IMR-90 (cell line): ENCODE measurements at regions not wholly inside any gene's neighbourhood (a gene's known extent, or its start where the extent isn't known, plus 50 kb on each side); places are given as distances from the start of the nearest gene placed in this dataset.

Source experiments
- ATAC-seq: fragments of 200-7000 bp; cut with Tn5 transposase; 2 replicates; pipeline ENCODE4 v1.9.1; 2020; ENCODE audit warnings: low read depth, mild to moderate bottlenecking, moderate library complexity
- BruUV-seq: library from RNA; stranded (reverse); fragments of 400-500 nt; replicated peaks from 2 replicates; lab custom pipeline; 2021; lab: Mats Ljungman, UMichigan
- CTCF ChIA-PET: fragments of 300-600 bp; formaldehyde crosslinking; extraction: SDS; loops from one replicate; lab custom pipeline; 2021; ENCODE audit warnings: antibody characterized with exemption; lab: Yijun Ruan, JAX
- POLR2A ChIA-PET: fragments of 300-600 bp; sonication (Branson Sonifier 250); formaldehyde crosslinking; loops from one replicate; lab custom pipeline; 2022; ENCODE audit warnings: antibody characterized with exemption; ENCODE audit not compliant: unreplicated experiment; lab: Charles Lee
- DNase-seq: peaks from one replicate; pipeline ENCODE4 v3.0.0; 2013
- H2AFZ ChIP-seq: replicated peaks from 2 replicates; pipeline ENCODE3; 2013; ENCODE audit warnings: low read length, mild to moderate bottlenecking; ENCODE audit not compliant: poor library complexity
- H2AK5ac ChIP-seq: 2 replicates; pipeline ENCODE4 v1.6.1; 2013; ENCODE audit warnings: low read depth, low read length, inconsistent platforms
- H2AK9ac ChIP-seq: replicated peaks from 2 replicates; pipeline ENCODE3; 2013; ENCODE audit warnings: mild to moderate bottlenecking, low read depth, low read length, moderate library complexity; ENCODE audit not compliant: poor library complexity
- H2BK120ac ChIP-seq: 2 replicates; pipeline ENCODE4 v1.6.1; 2013; ENCODE audit warnings: low read depth, low read length, inconsistent platforms
- H2BK15ac ChIP-seq: 3 replicates; pipeline ENCODE4 v1.6.1; 2013; ENCODE audit warnings: low read depth, low read length, inconsistent platforms
- H2BK20ac ChIP-seq: 2 replicates; pipeline ENCODE4 v1.6.1; 2013; ENCODE audit warnings: low read depth, mild to moderate bottlenecking, inconsistent platforms, low read length, moderate library complexity
- H2BK5ac ChIP-seq: 2 replicates; pipeline ENCODE4 v1.6.1; 2013; ENCODE audit warnings: mild to moderate bottlenecking, low read depth, low read length, inconsistent platforms; ENCODE audit not compliant: poor library complexity, severe bottlenecking
- H3K14ac ChIP-seq: replicated peaks from 2 replicates; pipeline ENCODE4 v1.6.1; 2013; ENCODE audit warnings: low read depth, low read length, inconsistent platforms
- H3K18ac ChIP-seq: 2 replicates; pipeline ENCODE4 v1.6.1; 2013; ENCODE audit warnings: low read depth, low read length, control low read depth
- H3K23ac ChIP-seq: 2 replicates; pipeline ENCODE4 v1.6.1; 2013; ENCODE audit warnings: low read depth, low read length, inconsistent platforms
- H3K27ac ChIP-seq: 2 replicates; pipeline ENCODE4 v1.5.1; 2013; ENCODE audit warnings: mild to moderate bottlenecking, control low read depth, low read length; ENCODE audit not compliant: insufficient read depth
- H3K27me3 ChIP-seq: 2 replicates; pipeline ENCODE4 v1.6.1; 2013; ENCODE audit warnings: low read length; ENCODE audit not compliant: control insufficient read depth, insufficient read depth
- H3K36me3 ChIP-seq: 2 replicates; pipeline ENCODE4 v1.6.1; 2013; ENCODE audit warnings: low read length, mixed read lengths; ENCODE audit not compliant: control insufficient read depth, insufficient read depth
- H3K4ac ChIP-seq: 2 replicates; pipeline ENCODE4 v1.6.1; 2013; ENCODE audit warnings: low read depth, low read length, inconsistent platforms
- H3K4me1 ChIP-seq: 2 replicates; pipeline ENCODE4 v1.6.1; 2013; ENCODE audit warnings: low read length, mixed read lengths; ENCODE audit not compliant: control insufficient read depth, insufficient read depth
- H3K4me2 ChIP-seq: 2 replicates; pipeline ENCODE4 v1.6.1; 2013; ENCODE audit warnings: low read depth, mild to moderate bottlenecking, control low read depth, low read length, moderate library complexity
- H3K4me3 ChIP-seq: 2 replicates; pipeline ENCODE4 v1.5.1; 2013; ENCODE audit warnings: low read depth, mild to moderate bottlenecking, control low read depth, low read length, moderate library complexity; ENCODE audit not compliant: insufficient read depth
- H3K56ac ChIP-seq: 2 replicates; pipeline ENCODE4 v1.6.1; 2013; ENCODE audit warnings: low read length, inconsistent platforms; ENCODE audit not compliant: insufficient read depth; ENCODE audit errors: extremely low read depth
- H3K79me1 ChIP-seq, 2 experiments: 2 replicates each; pipeline ENCODE4 v1.6.1; 2013; ENCODE audit warnings: low read length in 2 of 2, inconsistent platforms in 1 of 2, low read depth in 1 of 2
- H3K9ac ChIP-seq: 2 replicates; pipeline ENCODE4 v1.6.1; 2013; ENCODE audit warnings: low read depth, low read length, control low read depth
- H3K9me1 ChIP-seq: 2 replicates; pipeline ENCODE4 v1.6.1; 2013; ENCODE audit warnings: low read length, inconsistent platforms; ENCODE audit not compliant: insufficient read depth
- H3K9me3 ChIP-seq: 2 replicates; pipeline ENCODE4 v1.6.1; 2013; ENCODE audit warnings: low read length; ENCODE audit not compliant: control insufficient read depth, insufficient read depth
- H4K20me1 ChIP-seq: 2 replicates; pipeline ENCODE4 v1.6.1; 2013; ENCODE audit warnings: low read length, inconsistent platforms; ENCODE audit not compliant: insufficient read depth
- H4K5ac ChIP-seq: 2 replicates; pipeline ENCODE4 v1.6.1; 2013; ENCODE audit warnings: mild to moderate bottlenecking, low read depth, low read length, control low read depth
- H4K8ac ChIP-seq, 2 experiments: 2 replicates each; pipeline ENCODE4 v1.6.1; 2013; ENCODE audit warnings: low read depth in 2 of 2, low read length in 2 of 2, control low read depth in 1 of 2, inconsistent platforms in 1 of 2
- H4K91ac ChIP-seq: 2 replicates; pipeline ENCODE4 v1.6.1; 2013; ENCODE audit warnings: low read depth, low read length, inconsistent platforms; ENCODE audit not compliant: insufficient read depth
- BHLHE40 ChIP-seq: fragments of 150-350 bp; IDR thresholded peaks from 2 replicates; pipeline ENCODE4 v1.6.1; 2016; ENCODE audit warnings: mild to moderate bottlenecking, low read depth, low read length
- CEBPB ChIP-seq: IDR thresholded peaks from 2 replicates; pipeline ENCODE4 v1.6.1; 2012; ENCODE audit warnings: low read depth, low read length, improper control_type of control experiment
- CHD1 ChIP-seq: IDR thresholded peaks from 2 replicates; pipeline ENCODE4 v1.6.1; 2012; ENCODE audit warnings: low read depth, low read length, improper control_type of control experiment
- MAZ ChIP-seq: IDR thresholded peaks from 2 replicates; pipeline ENCODE4 v1.6.1; 2012; ENCODE audit warnings: low read depth, mild to moderate bottlenecking, low read length, improper control_type of control experiment, moderate library complexity, borderline replicate concordance
- RFX5 ChIP-seq: IDR thresholded peaks from 2 replicates; pipeline ENCODE4 v1.8.0; 2012; ENCODE audit warnings: low read depth, mild to moderate bottlenecking, low read length, moderate library complexity
- WGBS, 2 experiments: methylation state at CpG; one replicate each; pipeline versions ENCODE4 v1.1.5 to v1.1.7; 2013; ENCODE audit warnings: missing lambda C conversion rate in 2 of 2; ENCODE audit not compliant: insufficient read length in 1 of 2; ENCODE audit errors: extremely low coverage in 2 of 2; 5-methylcytosine and 5-hydroxymethylcytosine counted together
- dilution Hi-C: fragments of 300-500 bp; cut with HindIII; formaldehyde crosslinking; loops from one replicate; pipeline ENCODE4 v1.14.3; 2018; ENCODE audit warnings: low sequenced_read_pairs; ENCODE audit not compliant: unreplicated experiment
- in situ Hi-C: fragments of 300-500 bp; cut with MboI; formaldehyde crosslinking; loops from 3 replicates; pipeline ENCODE4 v1.14.3; 2019; ENCODE audit warnings: low sequenced_read_pairs, inconsistent platforms, mixed read lengths
- intact Hi-C: fragments of 100-400 bp; cut with micrococcal nuclease; formaldehyde crosslinking; loops from 2 replicates; pipeline ENCODE4 v1.10.0; 2022
- TF ChIP-seq, protein P1 (sequence below): fragments of 150-350 bp; IDR thresholded peaks from 2 replicates; pipeline ENCODE4 v1.6.1; 2017; ENCODE audit warnings: mild to moderate bottlenecking, antibody characterized with exemption, low read length, low read depth
- TF ChIP-seq, protein P2 (sequence below): fragments of 150-350 bp; IDR thresholded peaks from 2 replicates; pipeline ENCODE4 v1.6.1; 2016; ENCODE audit warnings: low read depth, mild to moderate bottlenecking, low read length, moderate library complexity, borderline replicate concordance
- TF ChIP-seq, protein P3 (sequence below): conservative IDR thresholded peaks from 2 replicates; pipeline ENCODE4 v1.5.1; 2012; ENCODE audit warnings: mild to moderate bottlenecking, low read depth, low read length, improper control_type of control experiment

DNA sequence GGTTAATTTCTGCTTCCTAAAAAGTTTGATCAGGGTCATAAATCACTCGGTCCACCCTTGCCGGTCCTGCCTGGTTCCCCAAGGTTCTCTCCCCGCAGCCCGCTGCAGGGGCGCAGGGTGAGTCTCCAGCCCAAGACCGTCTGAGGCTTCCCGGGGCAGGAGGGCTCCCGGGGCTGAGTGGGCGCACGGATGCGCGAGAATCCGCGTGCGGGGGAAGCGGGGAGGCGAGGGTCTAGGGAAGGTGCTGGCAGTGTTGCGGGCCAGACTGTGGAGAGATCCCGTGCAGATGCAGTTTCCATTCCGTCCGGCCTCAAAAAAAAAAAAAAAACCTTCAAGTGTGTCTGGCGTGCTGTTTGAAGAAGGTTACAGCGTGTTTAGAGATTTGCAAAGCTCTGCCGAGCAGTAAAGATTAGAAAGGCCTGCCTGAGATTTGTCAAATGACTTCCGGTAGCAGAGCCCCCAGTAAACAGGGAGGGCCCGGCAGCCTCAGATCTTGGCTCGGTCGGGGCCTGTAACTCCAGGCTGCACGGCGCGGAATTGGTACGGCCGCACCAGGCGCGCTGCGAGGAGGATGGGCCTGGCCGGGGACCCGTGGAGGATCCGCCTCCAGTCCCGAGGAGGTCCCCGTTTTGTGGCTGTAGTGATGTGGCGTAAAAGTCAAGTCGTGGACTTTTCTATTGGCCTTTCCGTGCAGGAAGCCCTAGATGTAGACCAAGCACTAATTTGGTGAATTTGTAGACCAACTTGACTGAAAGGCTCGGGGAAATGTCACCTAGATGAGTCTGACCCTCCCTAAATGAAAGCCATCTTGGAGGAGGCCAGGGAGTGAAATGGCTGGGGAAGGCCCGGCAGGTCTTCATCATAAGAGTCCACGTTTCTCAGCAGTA, 293.2 kb upstream of the NFE2L3 start:
- no peaks in the 10 kb centered on the region for H3K36me3 ChIP-seq
- WGBS, 2 experiments, result 72% methylated on average over 18 of the region's 47 CpGs; no CpG with 5 or more reads in 1 of the 2 experiments
- intact Hi-C loops (loop anchor here (10.0 kb wide), 1 partner anchor 346 kb away; the partner anchor contains the start of genes CBX3 and HNRNPA2B1), in situ Hi-C loops (loop anchor here (10.0 kb wide), 2 partner anchors 346 to 996 kb away; partner anchors contain the start of genes CBX3 and HNRNPA2B1), dilution Hi-C loops (no loop called here)
- H3K4ac ChIP-seq, result no peak overlapping the region
- H3K4me3 ChIP-seq, result no peak overlapping the region
- H4K20me1 ChIP-seq, result no peaks in the 10 kb centered on the region
- no peak overlapping the region for H2BK15ac ChIP-seq
- no peak overlapping the region for H2BK20ac ChIP-seq
- TF ChIP-seq, protein P1, sequence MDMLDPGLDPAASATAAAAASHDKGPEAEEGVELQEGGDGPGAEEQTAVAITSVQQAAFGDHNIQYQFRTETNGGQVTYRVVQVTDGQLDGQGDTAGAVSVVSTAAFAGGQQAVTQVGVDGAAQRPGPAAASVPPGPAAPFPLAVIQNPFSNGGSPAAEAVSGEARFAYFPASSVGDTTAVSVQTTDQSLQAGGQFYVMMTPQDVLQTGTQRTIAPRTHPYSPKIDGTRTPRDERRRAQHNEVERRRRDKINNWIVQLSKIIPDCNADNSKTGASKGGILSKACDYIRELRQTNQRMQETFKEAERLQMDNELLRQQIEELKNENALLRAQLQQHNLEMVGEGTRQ, result no peak
- no peak for TF ChIP-seq BHLHE40
- no peak for TF ChIP-seq RFX5
- TF ChIP-seq, protein P2, sequence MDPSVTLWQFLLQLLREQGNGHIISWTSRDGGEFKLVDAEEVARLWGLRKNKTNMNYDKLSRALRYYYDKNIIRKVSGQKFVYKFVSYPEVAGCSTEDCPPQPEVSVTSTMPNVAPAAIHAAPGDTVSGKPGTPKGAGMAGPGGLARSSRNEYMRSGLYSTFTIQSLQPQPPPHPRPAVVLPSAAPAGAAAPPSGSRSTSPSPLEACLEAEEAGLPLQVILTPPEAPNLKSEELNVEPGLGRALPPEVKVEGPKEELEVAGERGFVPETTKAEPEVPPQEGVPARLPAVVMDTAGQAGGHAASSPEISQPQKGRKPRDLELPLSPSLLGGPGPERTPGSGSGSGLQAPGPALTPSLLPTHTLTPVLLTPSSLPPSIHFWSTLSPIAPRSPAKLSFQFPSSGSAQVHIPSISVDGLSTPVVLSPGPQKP, result no peak
- no peak for TF ChIP-seq CHD1
- no peak for TF ChIP-seq MAZ
- no peak for TF ChIP-seq CEBPB
- TF ChIP-seq, protein P3, sequence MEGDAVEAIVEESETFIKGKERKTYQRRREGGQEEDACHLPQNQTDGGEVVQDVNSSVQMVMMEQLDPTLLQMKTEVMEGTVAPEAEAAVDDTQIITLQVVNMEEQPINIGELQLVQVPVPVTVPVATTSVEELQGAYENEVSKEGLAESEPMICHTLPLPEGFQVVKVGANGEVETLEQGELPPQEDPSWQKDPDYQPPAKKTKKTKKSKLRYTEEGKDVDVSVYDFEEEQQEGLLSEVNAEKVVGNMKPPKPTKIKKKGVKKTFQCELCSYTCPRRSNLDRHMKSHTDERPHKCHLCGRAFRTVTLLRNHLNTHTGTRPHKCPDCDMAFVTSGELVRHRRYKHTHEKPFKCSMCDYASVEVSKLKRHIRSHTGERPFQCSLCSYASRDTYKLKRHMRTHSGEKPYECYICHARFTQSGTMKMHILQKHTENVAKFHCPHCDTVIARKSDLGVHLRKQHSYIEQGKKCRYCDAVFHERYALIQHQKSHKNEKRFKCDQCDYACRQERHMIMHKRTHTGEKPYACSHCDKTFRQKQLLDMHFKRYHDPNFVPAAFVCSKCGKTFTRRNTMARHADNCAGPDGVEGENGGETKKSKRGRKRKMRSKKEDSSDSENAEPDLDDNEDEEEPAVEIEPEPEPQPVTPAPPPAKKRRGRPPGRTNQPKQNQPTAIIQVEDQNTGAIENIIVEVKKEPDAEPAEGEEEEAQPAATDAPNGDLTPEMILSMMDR, result no peak
- H3K9ac ChIP-seq, result no peak overlapping the region
- peaks cover 4% of the 10 kb centered on the region; the same call in 1 of the 2 replicates for H3K27me3 ChIP-seq
- ATAC-seq, result no peak
- H3K14ac ChIP-seq, result no peak overlapping the region
- H2BK5ac ChIP-seq, result no peak overlapping the region
- no peaks in the 10 kb centered on the region for H3K4me1 ChIP-seq
- no peak overlapping the region for H3K23ac ChIP-seq
- H4K5ac ChIP-seq, result no peak overlapping the region
- POLR2A ChIA-PET, result no interaction called here
- H3K56ac ChIP-seq, result no peak overlapping the region
- H4K91ac ChIP-seq, result no peak overlapping the region
- no peak overlapping the region for H2BK120ac ChIP-seq
- H2AFZ ChIP-seq, result peak overlapping the region; percentile 18
- H2AK9ac ChIP-seq, result no peak overlapping the region
- no peak overlapping the region for H2AK5ac ChIP-seq
- no peaks in the 10 kb centered on the region for H3K9me3 ChIP-seq
- no peak overlapping the region for H3K18ac ChIP-seq
- no TSS peak for BruUV-seq
- H3K4me2 ChIP-seq, result no peak overlapping the region
- no peaks in the 10 kb centered on the region for H3K79me1 ChIP-seq
- CTCF ChIA-PET, result no interaction called here
- no peak overlapping the region for H4K8ac ChIP-seq
- no peak overlapping the region for H3K27ac ChIP-seq
- H3K9me1 ChIP-seq, result peaks cover 4% of the 10 kb centered on the region; the same call in 1 of the 2 replicates
- no peak for DNase-seq
